Transverse colon (tissue), 4 donors: ENCODE measurements at regions not wholly inside any gene's neighbourhood (a gene's known extent, or its start where the extent isn't known, plus 50 kb on each side); places are given as distances from the start of the nearest gene placed in this dataset.

Experiments
- CTCF ChIP-seq, 5 experiments: fragments of 200-600 bp in 3 of 5; fragments of 450-650 bp in 2 of 5; sonication (generic) in 3 of 5; IDR thresholded peaks; 1 replicate in 2 of 5; 2 replicates in 3 of 5; pipeline ENCODE4 v1.5.1; 2016 to 2017; ENCODE audit warnings: antibody characterized with exemption in 5 of 5, inconsistent platforms in 3 of 5, mild to moderate bottlenecking in 2 of 5, moderate library complexity in 1 of 5
- POLR2A ChIP-seq: fragments of 450-650 bp; IDR thresholded peaks from one replicate; pipeline ENCODE4 v1.6.1; 2016; ENCODE audit warnings: antibody characterized with exemption, mild to moderate bottlenecking, moderate library complexity
- POLR2AphosphoS5 ChIP-seq, 3 donors: sonication (generic); formaldehyde crosslinking; IDR thresholded peaks; one replicate each; pipeline ENCODE4 v1.6.1; 2016; ENCODE audit warnings: antibody characterized with exemption in 3 of 3

- TF ChIP-seq CTCF (IDR thresholded peaks at IDR 0.05) (no peak), POLR2AphosphoS5 (IDR thresholded peaks at IDR 0.05) (no peak), POLR2A (no peak)
These were observed 606.5 kb downstream of the IPMK start for GRCh38 chr10:57661206-57661605.
